DND-41 (cell line): ENCODE measurements at regions not wholly inside any gene's neighbourhood (a gene's known extent, or its start where the extent isn't known, plus 50 kb on each side); places are given as distances from the start of the nearest gene placed in this dataset.

Experiments
- ATAC-seq: fragments of 200-7000 bp; cut with Tn5 transposase; 3 replicates; pipeline ENCODE4 v1.9.1; 2021; ENCODE audit warnings: low read depth; ENCODE audit not compliant: insufficient read depth
- DNase-seq: peaks from one replicate; pipeline ENCODE4 v3.0.0-alpha.2; 2020
- H2AFZ ChIP-seq: 2 replicates; pipeline ENCODE4 v1.6.0; 2012; ENCODE audit warnings: low read depth, low read length
- H3K27ac ChIP-seq: 2 replicates; pipeline ENCODE4 v1.5.1; 2012; ENCODE audit warnings: low read length, inconsistent platforms
- H3K27me3 ChIP-seq: fragments of 200-600 bp; sonication (generic); 2 replicates; pipeline ENCODE4 v1.6.0; 2012; ENCODE audit warnings: low read length, mild to moderate bottlenecking, inconsistent platforms; ENCODE audit not compliant: insufficient read depth, poor library complexity
- H3K36me3 ChIP-seq: 2 replicates; pipeline ENCODE4 v1.5.1; 2012; ENCODE audit warnings: low read length, inconsistent platforms; ENCODE audit not compliant: insufficient read depth
- H3K4me1 ChIP-seq: 2 replicates; pipeline ENCODE4 v1.5.1; 2012; ENCODE audit warnings: mild to moderate bottlenecking, low read length; ENCODE audit not compliant: insufficient read depth
- H3K4me2 ChIP-seq: 2 replicates; pipeline ENCODE4 v1.6.0; 2012; ENCODE audit warnings: mild to moderate bottlenecking, moderate library complexity, low read length, inconsistent platforms; ENCODE audit not compliant: insufficient read depth
- H3K4me3 ChIP-seq, 2 experiments: fragments of 200-600 bp in 1 of 2; shearing (Covaris generic) in 1 of 2; 2 replicates each; pipeline ENCODE4 v1.5.1; 2012 to 2016; ENCODE audit warnings: inconsistent platforms in 2 of 2, low read length in 2 of 2, mild to moderate bottlenecking in 2 of 2, low read depth in 1 of 2, moderate library complexity in 1 of 2
- H3K79me2 ChIP-seq: 2 replicates; pipeline ENCODE4 v1.6.0; 2012; ENCODE audit warnings: low read length, inconsistent platforms; ENCODE audit not compliant: insufficient read depth
- H3K9ac ChIP-seq: 2 replicates; pipeline ENCODE4 v1.6.0; 2012; ENCODE audit warnings: low read depth, mild to moderate bottlenecking, inconsistent platforms, low read length, moderate library complexity
- H3K9me3 ChIP-seq: 2 replicates; pipeline ENCODE4 v1.5.1; 2012; ENCODE audit warnings: low read length, moderate library complexity, mild to moderate bottlenecking, inconsistent platforms; ENCODE audit not compliant: insufficient read depth, severe bottlenecking
- H4K20me1 ChIP-seq: 2 replicates; pipeline ENCODE4 v1.6.0; 2012; ENCODE audit warnings: low read length; ENCODE audit not compliant: insufficient read depth
- EZH2 ChIP-seq: IDR thresholded peaks from 3 replicates; pipeline ENCODE4 v1.6.1; 2012; ENCODE audit warnings: borderline replicate concordance, low read depth, mild to moderate bottlenecking, moderate library complexity, low read length, inconsistent platforms; ENCODE audit not compliant: severe bottlenecking
- TF ChIP-seq, protein P1 (sequence below): IDR thresholded peaks from 2 replicates; pipeline ENCODE4 v1.5.1; 2012; ENCODE audit warnings: borderline replicate concordance, low read length, moderate library complexity, mild to moderate bottlenecking; ENCODE audit not compliant: poor library complexity, severe bottlenecking; ENCODE audit errors: extremely low read depth

DNA sequence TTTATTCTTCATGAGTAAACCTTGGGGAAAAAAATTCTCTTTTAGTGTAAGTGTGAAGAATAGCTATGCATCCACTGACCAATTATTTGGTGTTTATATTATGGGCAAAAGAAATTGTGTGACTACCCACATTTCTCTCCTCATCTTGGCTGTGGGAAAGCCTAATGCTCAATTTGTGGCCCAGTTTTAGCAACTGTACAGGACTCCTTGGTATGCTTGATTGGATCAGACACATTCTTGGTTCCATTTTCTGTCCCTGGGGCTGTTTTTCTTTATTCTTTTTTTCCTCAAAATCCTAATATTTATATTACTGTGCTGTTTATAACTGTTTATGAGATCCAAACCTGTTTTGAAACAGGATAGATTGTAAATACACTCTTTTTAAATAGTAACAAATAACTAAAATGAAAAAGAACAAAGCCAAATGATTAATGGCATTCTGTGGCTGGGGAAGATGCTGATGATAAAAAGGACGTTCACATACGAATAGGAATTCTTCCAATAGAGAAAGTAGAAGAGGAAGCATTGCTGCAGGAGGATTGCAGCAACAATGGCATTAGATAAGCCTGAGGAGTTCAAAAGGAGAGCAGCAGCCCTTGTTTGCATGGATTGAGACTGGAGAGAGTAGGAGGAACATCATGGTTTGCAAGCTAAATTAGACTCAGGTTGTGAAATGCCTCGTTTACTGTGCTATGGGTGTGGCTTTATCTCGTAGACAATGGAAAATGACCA is 580.5 kb downstream of the INHBA start:
- DNase-seq, result no peak
- Histone ChIP-seq H3K4me1 (no peaks in the 10 kb centered on the region), H3K27me3 (no peaks in the 10 kb centered on the region), H3K9ac (no peak overlapping the region), H3K27ac (no peak overlapping the region), H4K20me1 (no peaks in the 10 kb centered on the region), H3K4me2 (no peak overlapping the region), H3K79me2 (no peaks in the 10 kb centered on the region), H3K9me3 (no peaks in the 10 kb centered on the region), H3K4me3 (no peak overlapping the region), H3K36me3 (no peaks in the 10 kb centered on the region), H2AFZ (no peak overlapping the region)
- TF ChIP-seq, protein P1, sequence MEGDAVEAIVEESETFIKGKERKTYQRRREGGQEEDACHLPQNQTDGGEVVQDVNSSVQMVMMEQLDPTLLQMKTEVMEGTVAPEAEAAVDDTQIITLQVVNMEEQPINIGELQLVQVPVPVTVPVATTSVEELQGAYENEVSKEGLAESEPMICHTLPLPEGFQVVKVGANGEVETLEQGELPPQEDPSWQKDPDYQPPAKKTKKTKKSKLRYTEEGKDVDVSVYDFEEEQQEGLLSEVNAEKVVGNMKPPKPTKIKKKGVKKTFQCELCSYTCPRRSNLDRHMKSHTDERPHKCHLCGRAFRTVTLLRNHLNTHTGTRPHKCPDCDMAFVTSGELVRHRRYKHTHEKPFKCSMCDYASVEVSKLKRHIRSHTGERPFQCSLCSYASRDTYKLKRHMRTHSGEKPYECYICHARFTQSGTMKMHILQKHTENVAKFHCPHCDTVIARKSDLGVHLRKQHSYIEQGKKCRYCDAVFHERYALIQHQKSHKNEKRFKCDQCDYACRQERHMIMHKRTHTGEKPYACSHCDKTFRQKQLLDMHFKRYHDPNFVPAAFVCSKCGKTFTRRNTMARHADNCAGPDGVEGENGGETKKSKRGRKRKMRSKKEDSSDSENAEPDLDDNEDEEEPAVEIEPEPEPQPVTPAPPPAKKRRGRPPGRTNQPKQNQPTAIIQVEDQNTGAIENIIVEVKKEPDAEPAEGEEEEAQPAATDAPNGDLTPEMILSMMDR, result no peak
- TF ChIP-seq EZH2, result no peak
- no peak for ATAC-seq

DNA sequence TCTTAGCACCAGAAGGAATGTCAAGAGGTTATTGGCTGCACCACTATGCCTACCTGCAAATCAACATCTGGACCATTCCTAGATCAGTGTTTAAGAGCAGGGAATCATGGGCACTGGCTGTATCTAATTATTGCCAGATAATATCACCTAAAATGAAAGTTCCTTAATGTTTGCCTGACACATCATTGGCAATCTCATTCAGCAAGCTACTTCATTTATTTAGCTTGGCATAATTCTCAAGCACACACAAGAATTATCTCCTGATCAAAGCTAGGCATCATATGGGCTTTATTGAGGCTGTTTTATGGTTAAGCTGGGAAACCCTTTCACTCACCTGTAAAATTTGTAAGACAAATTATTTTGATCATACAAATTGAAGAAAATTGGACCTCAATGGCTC is 581.7 kb downstream of the INHBA start:
- TF ChIP-seq, protein P1, result no peak
- no peak for TF ChIP-seq EZH2
- Histone ChIP-seq H3K4me1 (no peaks in the 10 kb centered on the region), H3K4me3 (no peak overlapping the region), H3K79me2 (no peaks in the 10 kb centered on the region), H3K27ac (no peak overlapping the region), H2AFZ (no peak overlapping the region), H4K20me1 (no peaks in the 10 kb centered on the region), H3K4me2 (no peak overlapping the region), H3K36me3 (no peaks in the 10 kb centered on the region), H3K9me3 (no peaks in the 10 kb centered on the region), H3K9ac (no peak overlapping the region), H3K27me3 (no peaks in the 10 kb centered on the region)
- ATAC-seq (no peak), DNase-seq (no peak)

DNA sequence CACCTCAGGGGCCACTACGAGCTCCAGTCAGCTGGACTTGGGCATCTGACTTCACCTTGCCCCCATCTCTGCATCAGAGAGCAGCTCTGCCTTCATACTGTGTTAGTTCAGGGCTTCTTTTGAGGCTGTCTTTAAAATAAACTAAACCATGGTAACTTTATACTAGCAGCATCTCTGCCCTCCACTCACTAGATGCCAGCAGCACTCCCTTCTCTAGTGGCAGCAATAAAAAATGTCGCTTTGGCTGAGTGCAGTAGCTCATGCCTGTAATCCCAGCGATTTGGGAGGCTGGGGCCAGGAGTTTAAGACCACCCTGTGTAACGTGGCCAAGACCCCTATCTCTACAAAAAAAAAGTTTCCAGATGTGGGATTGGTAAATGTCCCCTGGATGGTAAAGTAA is 584.4 kb downstream of the INHBA start:
- no peaks in the 10 kb centered on the region for H4K20me1 ChIP-seq
- no peak overlapping the region for H2AFZ ChIP-seq
- H3K4me2 ChIP-seq, result no peak overlapping the region
- TF ChIP-seq EZH2, result no peak
- TF ChIP-seq, protein P1, result no peak
- no peaks in the 10 kb centered on the region for H3K79me2 ChIP-seq
- no peak overlapping the region for H3K9ac ChIP-seq
- DNase-seq, result no peak
- H3K27ac ChIP-seq, result no peak overlapping the region
- no peaks in the 10 kb centered on the region for H3K4me1 ChIP-seq
- no peaks in the 10 kb centered on the region for H3K9me3 ChIP-seq
- H3K27me3 ChIP-seq, result no peaks in the 10 kb centered on the region
- no peak overlapping the region for H3K4me3 ChIP-seq
- no peak for ATAC-seq
- no peaks in the 10 kb centered on the region for H3K36me3 ChIP-seq
